ENCODE measurements at regions not wholly inside any gene's neighbourhood (a gene's known extent, or its start where the extent isn't known, plus 50 kb on each side); places are given as distances from the start of the nearest gene placed in this dataset.

DNA sequence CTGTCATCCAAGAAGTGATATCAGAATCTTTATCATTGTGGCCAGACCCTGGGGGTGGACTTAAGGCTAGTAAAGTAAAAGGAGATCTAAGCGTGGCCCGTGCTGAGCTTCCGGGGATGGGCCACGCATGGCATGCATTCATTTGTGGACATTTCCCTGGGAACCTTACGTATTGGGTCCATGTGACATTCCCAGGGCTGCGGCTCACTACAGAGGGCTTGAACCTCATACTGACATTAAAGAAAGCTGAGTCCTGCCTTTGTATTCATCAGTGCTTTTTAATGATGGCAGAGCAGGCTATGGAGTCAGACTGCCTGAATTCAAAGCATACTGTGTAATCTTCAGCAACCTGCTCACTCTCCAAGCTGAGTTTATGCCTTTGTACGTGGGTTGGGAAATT, 152.2 kb upstream of the AFDN start:
- DNase-seq, result no peak

DNA sequence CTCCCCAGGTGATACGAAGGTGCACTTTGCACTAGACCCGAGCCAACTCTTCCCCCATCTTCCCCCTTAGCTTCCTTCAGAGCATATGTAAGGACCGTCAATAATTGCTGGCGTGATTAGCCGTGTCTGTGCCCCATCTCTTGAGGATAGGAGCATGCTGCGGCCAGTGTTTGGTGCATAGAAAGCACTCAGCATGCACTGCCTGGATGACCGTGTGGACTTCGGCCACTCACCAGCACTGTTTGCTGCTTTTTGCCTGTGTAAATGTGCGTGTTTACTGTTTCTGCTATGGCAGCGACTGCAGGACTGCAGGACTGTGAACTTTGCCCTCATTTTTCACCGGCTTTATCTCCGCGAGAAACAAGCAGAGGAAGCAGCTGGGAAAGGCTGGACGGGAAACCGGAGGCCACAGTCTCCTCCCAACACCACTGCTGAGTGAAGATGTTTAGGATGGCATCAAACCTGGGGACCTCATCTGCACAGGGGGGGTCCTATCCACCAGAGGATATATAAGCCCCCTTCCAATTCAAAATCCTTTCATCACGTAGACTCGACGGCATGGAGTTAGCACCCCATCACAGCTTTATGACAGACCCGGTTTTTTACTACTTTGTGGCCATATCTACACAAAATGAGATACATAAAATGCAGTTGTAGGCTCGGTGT, 150.6 kb upstream of the AFDN start:
- peak; percentile 28 for DNase-seq

DNA sequence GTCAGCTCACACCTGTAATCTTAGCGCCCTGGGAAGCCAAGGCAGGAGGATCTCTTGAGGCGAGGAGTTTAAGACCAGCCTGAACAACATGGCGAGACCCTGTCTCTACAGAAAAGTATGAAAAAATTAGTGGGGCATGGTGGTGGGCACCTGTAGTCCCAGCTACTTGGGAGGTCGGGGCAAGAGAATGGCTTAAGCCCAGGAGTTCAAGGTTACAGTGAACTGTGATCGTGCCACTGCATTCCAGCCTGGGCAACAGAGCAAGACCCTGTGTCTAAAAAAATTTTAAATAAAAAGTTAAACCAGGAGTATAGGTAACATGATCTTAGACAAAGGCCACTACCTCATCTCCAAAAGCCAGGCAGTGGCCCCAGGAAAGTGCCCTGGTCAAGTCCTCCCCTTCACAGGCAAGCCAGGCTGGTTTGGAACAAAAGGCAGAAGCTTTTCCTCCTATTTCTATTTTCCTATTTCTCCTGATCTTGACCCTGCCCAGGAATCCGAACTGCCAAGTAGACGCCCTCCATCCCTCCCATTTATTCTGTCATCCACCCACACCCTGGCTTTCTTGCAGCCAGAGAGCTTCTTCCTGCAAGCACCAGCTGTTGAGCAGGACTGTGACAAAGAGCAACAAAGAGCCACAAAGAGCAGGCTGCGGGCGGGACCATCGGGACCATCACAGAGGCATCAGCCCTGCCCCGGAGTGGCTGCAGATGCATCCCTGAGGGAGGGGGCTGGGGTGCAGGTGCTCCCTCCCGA, 149.9 kb upstream of the AFDN start:
- peak; percentile 52 for DNase-seq

DNA sequence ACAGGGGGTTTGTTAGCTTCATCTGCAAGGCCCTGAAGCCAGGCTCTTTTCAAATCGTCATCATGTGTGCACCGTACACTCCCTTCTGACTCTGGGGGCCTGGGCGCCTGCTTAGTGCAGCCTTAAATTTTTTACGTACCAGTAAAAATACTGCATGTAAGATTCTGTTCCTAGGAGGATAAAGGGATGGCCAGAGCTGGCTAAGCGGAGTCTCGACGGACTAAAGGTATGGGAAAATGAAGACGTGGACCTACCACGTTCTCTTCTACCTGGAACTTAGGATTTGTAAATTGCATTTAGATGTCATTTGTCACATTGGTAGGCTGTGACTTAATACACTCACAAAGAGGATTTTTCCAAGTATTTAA, 149.3 kb upstream of the AFDN start:
- no peak for DNase-seq

DNA sequence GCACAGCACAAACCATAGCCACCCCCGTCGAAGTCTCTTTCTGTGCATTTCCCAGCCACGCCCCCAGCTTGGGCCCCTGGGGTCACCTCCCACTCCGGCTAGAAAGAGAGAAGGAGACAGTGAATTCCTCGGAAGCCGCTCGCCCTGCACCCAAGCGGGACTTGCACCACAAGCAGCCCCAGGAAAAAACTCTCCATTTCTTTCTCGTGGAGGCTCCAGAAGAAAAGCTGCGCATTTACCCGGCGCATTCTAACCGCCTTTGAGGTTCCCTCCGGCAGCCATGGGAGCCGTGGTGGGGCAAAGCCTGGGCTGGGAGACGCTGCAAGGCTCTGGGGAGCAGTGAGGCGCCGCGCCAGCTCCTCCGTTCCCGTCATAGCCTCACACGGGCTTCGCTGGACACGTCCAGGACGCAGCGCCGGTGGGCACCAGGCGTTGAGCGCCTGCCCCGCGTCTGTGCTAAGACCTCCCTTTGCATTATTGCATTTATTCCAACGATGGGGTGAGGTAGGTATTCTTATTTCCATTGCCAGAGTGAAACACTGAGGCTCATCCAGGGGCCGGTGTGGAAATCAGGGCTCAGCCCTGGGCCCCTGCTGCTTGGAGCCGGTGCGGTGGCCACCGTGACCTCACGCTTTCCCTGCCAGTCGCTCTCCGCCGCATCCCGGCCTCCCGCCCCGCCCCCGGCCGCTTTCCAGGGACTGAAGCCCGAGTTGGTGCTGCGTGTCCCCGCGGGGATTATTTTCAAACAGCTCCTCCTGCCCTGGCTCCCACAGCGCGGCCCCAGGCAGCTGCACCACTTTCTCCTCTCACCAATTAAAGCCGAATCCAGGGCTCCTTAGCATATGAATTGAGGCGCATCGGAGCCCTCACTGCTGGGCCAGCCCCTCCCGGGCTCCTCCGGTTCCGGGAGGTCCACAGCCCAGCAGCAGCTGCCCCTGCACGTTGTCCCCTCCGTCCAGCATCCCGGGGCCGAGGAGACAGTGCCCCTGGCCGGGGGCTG, 148.3 kb upstream of the AFDN start:
- peak; percentile 80 for DNase-seq

DNA sequence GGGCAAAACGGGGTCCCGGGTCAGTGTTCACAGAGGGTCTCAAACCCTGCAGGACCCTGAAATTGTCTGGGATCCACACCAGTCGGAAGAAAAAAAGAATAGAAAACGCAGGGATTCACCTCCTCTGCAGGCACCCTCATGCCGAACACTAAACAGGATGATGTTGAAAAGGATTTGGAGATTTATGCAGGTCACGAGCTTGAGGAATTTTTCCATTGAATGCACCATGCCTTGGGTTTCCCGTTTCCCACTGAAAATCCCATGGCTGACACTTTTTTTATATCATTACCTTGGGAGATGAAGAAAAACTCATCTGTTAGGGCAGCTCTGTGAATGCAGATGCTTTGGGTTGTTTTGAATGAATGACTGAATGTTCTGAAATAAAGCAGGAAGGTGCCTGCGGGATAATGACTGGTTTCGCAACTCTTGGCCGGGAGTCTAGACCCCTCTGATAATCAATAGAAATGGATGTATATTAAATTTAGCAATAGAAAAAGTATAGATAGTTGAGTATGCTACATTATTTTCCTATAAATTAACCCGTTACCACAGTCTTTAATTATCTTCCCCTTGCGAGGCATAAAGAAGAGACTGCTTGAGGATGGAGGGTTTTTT, 147.5 kb upstream of the AFDN start:
- no peak for DNase-seq

DNA sequence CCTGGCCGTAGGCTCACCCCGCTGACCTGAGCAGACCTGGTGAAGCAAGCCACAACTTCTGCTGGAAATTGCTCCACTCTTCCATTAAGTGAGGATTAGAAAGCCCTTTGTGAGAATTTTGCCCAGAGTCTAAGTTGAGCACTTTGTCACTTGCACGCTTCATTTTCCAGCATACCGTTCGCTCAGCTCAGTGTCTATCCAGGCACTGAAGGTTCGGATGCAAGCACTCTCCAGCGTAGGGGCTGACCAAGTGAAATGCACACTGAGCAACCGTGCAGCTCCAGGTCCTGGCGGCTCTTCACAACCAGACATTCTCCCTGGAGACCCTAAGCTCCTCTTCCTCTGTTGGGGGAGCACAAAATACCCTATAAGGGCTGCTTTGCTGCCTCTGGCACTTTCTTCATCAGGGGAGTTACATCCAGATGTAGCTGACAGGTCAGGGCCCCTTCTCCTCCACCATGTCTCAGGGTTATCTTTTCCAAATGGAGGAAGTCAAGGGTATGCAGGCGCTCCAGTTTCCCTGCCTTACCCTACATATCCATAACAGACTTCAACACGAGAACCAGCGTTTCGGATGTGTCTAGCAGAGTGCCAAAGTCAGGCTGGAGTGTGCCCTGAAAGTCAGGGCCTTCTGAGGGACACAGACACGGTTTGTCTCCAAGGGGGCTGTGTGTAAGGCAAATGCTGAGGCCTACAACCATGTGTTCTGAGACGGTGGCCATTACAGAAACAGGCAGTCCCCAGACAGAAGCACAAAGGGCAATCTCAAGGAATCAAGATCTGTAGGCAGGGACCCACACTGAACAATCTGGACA, 146.7 kb upstream of the AFDN start:
- DNase-seq, result peak; percentile 30

DNA sequence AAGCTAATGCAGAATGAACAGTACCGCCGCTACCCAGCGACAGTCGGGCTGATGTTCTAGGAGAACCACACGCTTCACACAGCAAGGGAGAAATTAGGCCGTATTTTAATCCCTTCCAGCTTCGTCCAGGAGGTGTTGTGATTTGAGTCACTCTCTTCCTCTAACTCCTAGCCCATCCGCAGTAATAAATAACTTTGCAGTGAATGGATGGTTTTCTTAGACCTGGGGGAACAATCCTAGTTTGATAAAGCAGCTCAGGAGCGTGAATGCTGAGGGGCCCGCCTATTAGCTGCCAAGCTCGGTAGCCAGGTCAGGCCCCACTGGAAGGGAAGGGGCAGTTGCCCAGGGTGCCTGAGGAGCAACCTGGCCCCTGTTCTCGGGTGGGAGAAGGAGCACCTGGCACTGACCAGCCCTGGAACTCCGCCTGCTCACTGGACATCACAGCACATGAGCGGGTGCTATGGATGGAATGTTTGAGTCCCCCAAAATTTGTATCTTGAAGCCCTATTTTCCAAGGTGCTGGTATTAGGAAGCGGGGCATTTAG, 146.0 kb upstream of the AFDN start:
- no peak for DNase-seq

DNA sequence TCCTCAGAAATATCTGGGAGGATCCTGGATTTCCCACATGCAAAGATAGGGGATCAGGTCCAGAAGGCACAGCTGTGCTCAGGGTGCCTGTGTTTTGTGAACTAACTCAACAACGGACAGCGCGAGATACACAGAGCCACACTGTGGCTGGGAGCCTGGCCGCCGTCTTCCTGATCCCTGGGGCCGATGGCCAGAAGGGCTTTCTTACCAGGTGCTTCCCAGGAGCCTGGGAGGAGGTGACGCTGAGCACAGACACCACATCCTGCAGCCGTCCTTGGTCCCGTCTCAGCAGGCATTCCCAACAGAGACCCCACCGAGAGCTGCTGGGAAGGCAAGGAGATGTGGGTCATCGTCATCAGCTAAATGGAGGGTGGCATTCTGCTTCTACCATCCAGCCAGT, 144.6 kb upstream of the AFDN start:
- no peak for DNase-seq

DNA sequence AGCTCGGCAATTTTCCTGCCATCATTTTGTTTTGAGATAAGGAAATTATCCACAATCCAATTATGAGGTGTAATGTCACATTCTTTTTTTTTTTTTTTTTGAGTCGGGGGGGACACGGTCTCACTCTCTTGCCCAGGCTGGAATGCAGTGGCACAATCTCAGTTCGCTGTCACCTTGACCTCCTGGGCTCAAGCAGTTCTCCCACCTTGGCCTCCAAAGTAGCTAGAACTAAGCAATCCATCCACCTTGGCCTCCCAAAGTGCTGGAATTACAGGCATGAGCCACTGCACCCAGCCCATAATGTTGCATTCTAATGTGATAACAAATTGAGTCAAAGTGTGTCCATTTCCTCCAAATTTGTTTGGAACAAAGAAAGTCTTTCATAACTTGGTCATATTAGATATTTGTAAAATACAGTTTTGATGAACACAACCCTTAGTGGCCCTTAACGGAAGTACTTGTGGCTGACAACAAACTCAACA, 144.1 kb upstream of the AFDN start:
- DNase-seq, result no peak

DNA sequence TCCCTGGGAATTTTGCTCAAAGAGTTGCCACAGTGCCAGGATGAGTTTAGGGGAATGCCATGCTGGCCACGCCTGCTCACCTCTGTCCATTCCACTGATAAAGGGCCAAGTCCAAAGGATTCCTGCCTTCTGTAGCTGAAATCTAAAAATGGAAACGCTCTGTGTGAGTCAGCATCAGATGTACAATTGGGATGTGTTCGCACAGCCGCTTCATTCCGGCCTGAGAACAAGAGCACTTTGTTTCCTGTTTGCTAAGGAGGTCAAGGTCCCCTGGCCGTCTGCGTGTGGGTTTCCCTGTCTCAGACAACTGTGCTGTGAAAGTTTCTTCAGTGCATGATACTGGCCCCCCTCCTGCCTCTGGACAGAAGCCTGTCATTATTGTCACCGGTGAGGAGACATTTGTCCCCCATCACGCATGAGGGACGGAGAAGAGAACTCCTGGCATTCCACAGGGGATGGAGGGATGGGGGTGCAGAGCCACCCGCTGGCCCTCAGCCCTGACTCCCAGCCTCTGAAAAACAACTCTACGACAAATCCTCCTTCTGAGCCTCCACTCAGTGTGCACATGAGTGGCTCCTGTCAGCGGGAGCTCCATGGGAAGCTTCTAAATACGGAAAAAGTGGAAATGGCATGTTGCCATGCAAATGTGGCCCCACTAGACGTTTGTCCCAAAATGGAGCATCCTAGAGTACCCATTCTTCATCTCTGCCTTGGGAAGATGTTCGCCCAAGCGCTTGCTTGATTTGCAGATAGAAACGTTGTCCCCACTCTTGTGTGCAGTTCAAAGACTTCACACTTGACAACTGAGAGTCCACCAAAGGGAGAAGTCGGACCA, 143.5 kb upstream of the AFDN start:
- DNase-seq, result no peak

DNA sequence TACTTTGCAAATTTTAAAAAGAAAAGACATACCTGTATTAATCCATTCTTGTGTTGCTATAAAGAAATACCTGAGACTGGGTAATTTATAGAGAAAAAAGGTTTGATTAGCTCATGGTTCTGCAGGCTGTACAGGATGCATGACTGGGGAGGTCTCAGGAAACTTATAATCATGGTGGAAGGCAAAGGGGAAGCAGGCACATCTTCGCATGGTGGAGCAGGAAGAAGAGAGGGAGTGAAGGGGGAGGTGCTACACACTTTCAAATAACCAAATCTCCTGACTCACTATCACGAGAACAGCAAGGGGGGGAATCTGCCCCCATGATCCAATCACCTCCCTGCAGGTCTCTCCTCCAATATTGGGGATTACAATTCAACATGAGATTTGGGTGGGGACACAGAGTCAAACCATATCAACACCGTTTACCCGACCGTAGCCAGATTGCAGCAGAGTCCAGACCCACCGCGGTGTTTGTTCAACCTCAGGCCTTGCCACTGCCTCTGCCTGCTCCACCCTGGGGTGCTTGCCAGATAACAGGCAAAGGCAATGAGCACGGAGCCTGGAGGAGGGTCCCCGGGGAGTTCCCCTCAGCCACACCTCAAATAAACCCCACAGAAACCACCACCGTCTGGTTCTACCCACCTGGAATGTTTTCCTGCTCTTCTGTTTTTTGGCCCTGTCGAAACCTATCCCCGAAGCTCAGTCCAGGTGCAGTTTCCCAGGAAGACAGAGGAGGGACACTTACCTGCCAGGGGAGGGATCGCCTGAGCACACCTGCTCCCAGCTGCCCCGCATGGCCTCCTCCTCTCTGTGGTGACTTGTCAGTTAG, 142.2 kb upstream of the AFDN start:
- DNase-seq, result no peak

DNA sequence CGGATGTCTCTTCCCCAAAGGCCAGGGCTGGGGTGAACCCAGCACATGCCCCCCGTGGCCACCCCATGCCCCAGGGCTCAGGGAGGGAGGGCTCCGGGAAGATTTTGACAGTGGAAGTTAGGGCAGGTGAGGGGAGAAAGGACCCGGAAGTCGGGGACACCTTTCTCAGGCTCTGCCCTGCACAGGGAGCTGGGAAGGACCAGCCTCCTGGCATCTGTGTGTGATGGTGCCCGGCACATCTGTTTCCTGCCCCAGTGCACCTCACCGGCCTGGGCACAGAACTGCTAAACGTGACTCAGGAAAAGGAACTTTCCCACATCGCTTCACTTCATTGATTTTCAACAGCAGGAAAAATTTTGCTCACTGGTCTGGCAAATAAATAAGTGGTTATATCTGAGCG, 141.1 kb upstream of the AFDN start:
- no peak for DNase-seq

DNA sequence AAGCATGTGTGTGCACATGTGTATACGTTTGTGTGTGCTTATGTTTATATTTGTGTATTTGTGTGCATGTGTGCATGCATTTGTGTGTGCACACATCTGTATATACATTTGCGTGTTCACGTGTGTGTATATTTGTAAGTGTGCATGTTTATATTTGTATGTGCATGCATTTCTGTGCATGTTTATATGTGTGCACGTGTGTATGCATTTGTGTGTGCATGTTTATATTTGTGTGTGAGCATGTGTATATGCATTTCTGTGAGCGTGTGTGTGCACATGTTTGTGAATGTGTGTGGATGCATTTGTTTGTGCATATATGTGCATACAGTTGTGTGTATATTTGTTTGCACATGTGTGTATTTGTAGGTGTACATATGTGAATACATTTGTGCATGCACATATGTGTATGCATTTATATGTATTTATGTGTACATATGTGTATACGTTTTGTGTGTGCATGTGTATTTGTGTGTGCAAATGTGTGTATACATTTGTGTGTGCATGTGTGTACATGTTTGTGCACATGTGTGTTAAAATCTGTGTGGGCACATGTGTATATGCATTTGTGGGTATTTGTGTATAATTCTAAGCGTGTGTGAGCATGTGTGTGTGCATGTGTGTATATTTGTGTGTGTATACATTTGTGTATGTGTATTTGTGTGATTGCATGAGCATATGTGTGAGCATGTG, 140.4 kb upstream of the AFDN start:
- no peak for DNase-seq

DNA sequence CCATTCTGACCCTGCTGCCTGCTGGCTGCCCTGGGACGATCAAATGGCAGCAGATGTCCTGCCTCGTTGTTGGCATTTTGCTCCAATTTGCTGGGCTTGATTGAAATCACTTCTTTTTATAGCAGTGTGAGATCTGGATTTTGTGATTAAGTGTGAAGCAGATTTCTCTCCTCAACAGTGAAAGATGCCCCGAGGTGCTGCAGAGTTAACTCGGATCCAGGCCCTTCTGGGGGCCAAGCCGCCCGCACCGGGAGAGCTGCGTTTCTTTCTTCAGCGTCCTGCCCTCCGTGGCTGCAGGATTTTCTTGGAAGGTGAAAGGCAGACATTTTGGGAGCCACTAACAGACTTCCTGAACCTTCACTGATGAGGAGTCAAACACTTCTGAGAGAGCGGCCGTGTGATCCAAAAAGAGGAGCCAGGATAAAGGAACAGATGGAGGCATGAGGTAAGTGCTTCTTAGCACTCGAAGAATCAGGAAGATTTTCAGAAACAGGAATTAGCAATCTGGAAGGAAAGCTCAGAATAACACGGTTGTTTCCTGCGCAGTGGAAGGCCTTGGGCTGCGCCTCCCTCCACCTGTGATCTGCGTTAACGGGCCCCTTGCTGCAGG, 139.5 kb upstream of the AFDN start:
- no peak for DNase-seq

DNA sequence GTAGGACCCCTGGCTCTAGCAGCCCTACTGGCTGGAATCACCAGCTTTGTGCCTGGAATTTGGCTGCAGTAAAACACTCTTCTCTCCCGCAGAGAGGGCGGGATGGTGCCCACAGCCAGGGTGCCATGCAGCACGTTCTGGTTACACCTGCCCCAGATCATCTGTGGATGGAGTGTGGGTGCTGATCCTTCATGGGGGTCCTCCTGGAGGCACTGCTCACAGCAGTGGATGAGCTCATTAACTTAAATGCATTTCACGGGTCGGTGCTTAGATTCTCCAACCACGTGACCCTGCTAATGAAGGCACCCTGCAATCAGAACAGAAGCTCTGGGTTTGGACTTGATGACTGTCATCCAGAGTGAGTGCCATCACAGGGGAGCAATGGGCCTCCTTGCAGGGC, 138.6 kb upstream of the AFDN start:
- DNase-seq, result no peak

DNA sequence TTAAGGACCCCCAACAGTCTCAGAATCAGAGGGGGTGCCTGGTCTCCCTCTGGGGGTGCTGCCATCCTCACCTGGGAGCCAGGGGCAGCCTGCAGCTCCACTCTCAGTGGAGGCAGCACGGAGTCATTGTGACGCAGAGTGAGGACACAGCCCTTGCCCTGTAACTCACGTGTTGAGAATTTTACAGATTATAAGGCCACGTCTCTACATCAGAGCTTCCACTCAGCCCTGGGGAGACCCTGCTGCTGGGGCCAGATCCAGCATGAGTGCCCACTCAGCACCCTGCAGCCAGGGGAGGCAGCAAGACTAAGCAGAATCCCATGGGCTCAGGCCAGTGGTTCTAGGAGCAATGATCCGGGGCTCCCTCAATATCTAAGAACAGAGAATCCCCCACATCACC, 137.4 kb upstream of the AFDN start:
- DNase-seq, result no peak

DNA sequence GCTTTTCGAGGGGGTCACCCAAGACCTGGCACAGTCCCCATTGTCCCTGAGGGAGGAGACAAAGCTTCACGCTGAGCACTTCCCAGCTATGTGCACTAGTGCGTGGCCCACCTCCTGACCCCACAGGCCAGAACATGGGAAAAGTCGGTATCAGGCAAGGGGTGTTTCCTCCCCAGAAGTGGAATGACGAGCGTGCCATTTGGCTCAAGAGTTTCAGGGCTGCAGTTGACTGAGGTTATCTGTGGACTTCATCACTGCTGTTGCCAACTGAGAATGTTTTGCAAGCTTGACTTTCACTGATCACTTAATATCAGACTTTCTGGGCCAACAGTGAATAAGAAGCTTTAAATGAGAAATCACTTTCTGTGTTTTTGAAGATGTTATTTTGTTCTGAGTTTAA, 137.0 kb upstream of the AFDN start:
- DNase-seq, result no peak

All from right kidney (tissue), 1 donor.